ENCODE measurements at regions not wholly inside any gene's neighbourhood (a gene's known extent, or its start where the extent isn't known, plus 50 kb on each side); places are given as distances from the start of the nearest gene placed in this dataset.

DNA sequence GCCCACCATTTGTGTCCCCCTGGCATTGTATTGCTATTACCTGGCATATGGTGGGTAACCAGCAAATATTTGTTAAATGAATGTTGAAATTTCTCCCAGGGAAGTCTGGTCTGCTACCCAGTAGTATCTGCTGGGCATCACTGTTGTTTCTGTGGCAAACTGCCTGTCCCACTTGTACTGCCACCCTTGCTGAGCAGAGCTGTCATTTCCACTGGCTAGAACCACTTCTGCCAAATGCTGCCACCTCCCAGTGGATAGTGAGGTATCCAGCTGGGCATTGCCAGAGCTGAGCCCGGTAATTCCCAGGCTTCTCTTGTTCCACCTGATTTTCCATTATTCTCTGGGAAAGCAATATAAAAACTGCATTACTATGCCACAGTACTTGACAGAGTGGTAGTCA is 186.7 kb upstream of the NOCT start:
- TF ChIP-seq, protein P1, sequence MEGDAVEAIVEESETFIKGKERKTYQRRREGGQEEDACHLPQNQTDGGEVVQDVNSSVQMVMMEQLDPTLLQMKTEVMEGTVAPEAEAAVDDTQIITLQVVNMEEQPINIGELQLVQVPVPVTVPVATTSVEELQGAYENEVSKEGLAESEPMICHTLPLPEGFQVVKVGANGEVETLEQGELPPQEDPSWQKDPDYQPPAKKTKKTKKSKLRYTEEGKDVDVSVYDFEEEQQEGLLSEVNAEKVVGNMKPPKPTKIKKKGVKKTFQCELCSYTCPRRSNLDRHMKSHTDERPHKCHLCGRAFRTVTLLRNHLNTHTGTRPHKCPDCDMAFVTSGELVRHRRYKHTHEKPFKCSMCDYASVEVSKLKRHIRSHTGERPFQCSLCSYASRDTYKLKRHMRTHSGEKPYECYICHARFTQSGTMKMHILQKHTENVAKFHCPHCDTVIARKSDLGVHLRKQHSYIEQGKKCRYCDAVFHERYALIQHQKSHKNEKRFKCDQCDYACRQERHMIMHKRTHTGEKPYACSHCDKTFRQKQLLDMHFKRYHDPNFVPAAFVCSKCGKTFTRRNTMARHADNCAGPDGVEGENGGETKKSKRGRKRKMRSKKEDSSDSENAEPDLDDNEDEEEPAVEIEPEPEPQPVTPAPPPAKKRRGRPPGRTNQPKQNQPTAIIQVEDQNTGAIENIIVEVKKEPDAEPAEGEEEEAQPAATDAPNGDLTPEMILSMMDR (IDR thresholded peaks at IDR 0.05), result no peak
- TF ChIP-seq POLR2A (IDR thresholded peaks at IDR 0.05), result no peak
